Heart right ventricle (tissue), 16 donors: ENCODE measurements at regions not wholly inside any gene's neighbourhood (a gene's known extent, or its start where the extent isn't known, plus 50 kb on each side); places are given as distances from the start of the nearest gene placed in this dataset.

Experiments used
- ATAC-seq, 8 donors: fragments of 200-7000 bp; cut with Tn5 transposase; one replicate each; pipeline ENCODE4 v1.9.1; 2020; ENCODE audit warnings: mild to moderate bottlenecking in 8 of 8, moderate library complexity in 8 of 8, moderate number of reproducible peaks in 1 of 8
- DNase-seq, 2 donors: peaks; one replicate each; pipeline ENCODE4 v3.0.0-alpha.2; 2020
- H3K27ac ChIP-seq, 10 donors: fragments of 200-600 bp; sonication (generic) in 2 of 10; one replicate each; pipeline versions ENCODE4 v1.5.0 to v1.8.0; 2020 to 2022; ENCODE audit warnings: mild to moderate bottlenecking in 3 of 10
- H3K27me3 ChIP-seq, 7 donors: fragments of 200-600 bp; one replicate each; pipeline ENCODE4 v1.8.0; 2021 to 2022; ENCODE audit warnings: mild to moderate bottlenecking in 2 of 7
- H3K36me3 ChIP-seq, 9 donors: fragments of 200-600 bp; sonication (generic) in 1 of 9; one replicate each; pipeline versions ENCODE4 v1.5.0 to v1.8.0; 2020 to 2022; ENCODE audit warnings: mild to moderate bottlenecking in 2 of 9
- H3K4me1 ChIP-seq, 9 donors: fragments of 200-600 bp; sonication (generic) in 1 of 9; one replicate each; pipeline versions ENCODE4 v1.5.0 to v1.8.0; 2020 to 2022; ENCODE audit warnings: mild to moderate bottlenecking in 4 of 9
- H3K4me3 ChIP-seq, 10 donors: fragments of 200-600 bp; sonication (generic) in 2 of 10; one replicate each; pipeline versions ENCODE4 v1.5.0 to v1.8.0; 2020 to 2022; ENCODE audit warnings: mild to moderate bottlenecking in 7 of 10, moderate library complexity in 2 of 10
- H3K9me3 ChIP-seq, 11 donors: fragments of 200-600 bp in 10 of 11; sonication (generic) in 2 of 11; one replicate each; pipeline versions ENCODE4 v1.5.0 to v1.8.0; 2013 to 2022; ENCODE audit warnings: mild to moderate bottlenecking in 2 of 11, control low read depth in 1 of 11, moderate library complexity in 1 of 11
- WGBS, 2 donors: extraction: QIAGEN DNeasy Blood & Tissue Kit; methylation state at CpG; one replicate each; pipeline ENCODE4 v1.1.7; 2013; ENCODE audit warnings: inconsistent platforms in 1 of 2; 5-methylcytosine and 5-hydroxymethylcytosine counted together
- intact Hi-C, 10 donors: fragments of 100-400 bp; cut with DNase I; formaldehyde crosslinking; loops; one replicate each; pipeline versions ENCODE4 v1.11.1 to v1.14.2; 2022
- TF ChIP-seq, protein P1 (sequence below), 9 donors: fragments of 200-600 bp; sonication (generic) in 2 of 9; IDR thresholded peaks; one replicate each; pipeline versions ENCODE4 v1.5.0 to v1.8.0; 2021 to 2022; ENCODE audit warnings: antibody characterized with exemption in 9 of 9, mild to moderate bottlenecking in 5 of 9, moderate library complexity in 1 of 9
- donor health status: Arrhythmogenic right ventricular cardiomyopathy.
- donor health status: ischemic (EF 13 %, LVEDD 7.1; RV severe dilation, severe dysfunction).
- donor health status: healthy with polysubstance abuse.
- donor health status: DM: no; HTN: yes; CAD: no.
- donor health status: DM: no; HTN: no; CAD: no.
- donor health status: ischemic (EF 25% LVEDD 6.9; RV normal size, moderate dysfunction).
- donor health status: ischemic (EF 25% LVEDD 5.7; RV mildly dilated, moderate dysfunction).
- donor health status: healthy.
- donor health status: DM: yes; HTN: yes; CAD: no.
- donor health status: Ischemic cardiomyopathy.
- donor health status: ischemic (EF 35%, LVEDD 5.7; RV mildly dilated, moderate dysfunction).
- donor health status: nonischemic (EF 11% LVEDD 7.7; RV severe dilation, severe dysfunction).
- donor health status: DM: yes; HTN: yes; CAD: no.
- donor health status: PGD.
- donor health status: ischemic (EF 29% LVEDD 5.4; RV normal size, mild dysfunction).
- donor health status: nonischemic (EF 23%, LVEDD 6.1; RV moderate dilation, normal function).

DNA sequence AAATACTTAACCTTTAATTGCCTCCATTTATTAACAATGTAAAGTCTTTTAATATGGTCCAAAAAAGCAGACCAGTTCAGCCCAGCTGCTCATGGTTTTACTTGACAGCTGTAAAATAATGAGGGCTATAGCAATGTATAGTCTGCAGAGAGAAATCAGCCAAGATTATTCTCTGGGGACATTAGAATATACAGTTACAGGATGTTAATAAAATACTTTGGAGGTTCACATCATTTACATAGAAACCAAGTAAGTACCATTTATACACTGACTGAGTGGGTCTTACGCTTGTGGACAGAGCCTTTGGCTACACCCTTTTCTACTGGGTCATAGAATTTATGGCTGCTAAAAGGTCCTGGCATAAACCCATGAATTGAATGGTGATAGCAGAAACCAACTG is 340.7 kb upstream of the CELF2 start:
- Histone ChIP-seq H3K36me3 (no peaks in the 10 kb centered on the region), H3K9me3 (peaks cover 0 to 29% (median 10%) of the 10 kb centered on the region in 11 donors), H3K27me3 (no peaks in the 10 kb centered on the region), H3K4me1 (no peaks in the 10 kb centered on the region), H3K27ac (no peak overlapping the region), H3K4me3 (no peak overlapping the region)
- ATAC-seq (no peak), DNase-seq (no peak)
- intact Hi-C loops: loop anchor here in 9 of 10 donors (2.0 to 10.0 kb wide), 8 partner anchors 232 to 1342 kb away; no protein-coding TSS in a partner anchor
- TF ChIP-seq, protein P1, sequence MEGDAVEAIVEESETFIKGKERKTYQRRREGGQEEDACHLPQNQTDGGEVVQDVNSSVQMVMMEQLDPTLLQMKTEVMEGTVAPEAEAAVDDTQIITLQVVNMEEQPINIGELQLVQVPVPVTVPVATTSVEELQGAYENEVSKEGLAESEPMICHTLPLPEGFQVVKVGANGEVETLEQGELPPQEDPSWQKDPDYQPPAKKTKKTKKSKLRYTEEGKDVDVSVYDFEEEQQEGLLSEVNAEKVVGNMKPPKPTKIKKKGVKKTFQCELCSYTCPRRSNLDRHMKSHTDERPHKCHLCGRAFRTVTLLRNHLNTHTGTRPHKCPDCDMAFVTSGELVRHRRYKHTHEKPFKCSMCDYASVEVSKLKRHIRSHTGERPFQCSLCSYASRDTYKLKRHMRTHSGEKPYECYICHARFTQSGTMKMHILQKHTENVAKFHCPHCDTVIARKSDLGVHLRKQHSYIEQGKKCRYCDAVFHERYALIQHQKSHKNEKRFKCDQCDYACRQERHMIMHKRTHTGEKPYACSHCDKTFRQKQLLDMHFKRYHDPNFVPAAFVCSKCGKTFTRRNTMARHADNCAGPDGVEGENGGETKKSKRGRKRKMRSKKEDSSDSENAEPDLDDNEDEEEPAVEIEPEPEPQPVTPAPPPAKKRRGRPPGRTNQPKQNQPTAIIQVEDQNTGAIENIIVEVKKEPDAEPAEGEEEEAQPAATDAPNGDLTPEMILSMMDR (IDR thresholded peaks at IDR 0.05): no peak
- 97 to 98% methylated on average over 1 of the region's 1 CpG for WGBS, 2 donors

DNA sequence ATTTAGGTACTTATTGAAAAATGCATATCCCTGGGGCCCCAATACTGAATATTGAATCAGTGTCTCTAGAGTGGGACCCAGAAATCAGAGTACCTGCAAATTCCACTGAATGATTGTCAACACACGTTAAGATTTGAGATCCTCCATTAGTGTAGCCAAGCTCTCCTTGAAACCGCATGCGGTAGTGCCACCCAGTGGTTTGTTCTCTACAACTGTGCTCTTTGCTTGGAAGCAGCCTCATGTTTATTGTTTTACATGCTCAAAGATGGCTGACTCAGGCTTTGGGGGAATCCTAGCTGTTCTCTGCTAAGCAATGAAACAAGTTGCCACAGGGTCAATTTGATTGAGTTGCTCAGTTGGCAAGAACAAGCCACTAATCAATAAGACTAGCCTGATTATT is 340.2 kb upstream of the CELF2 start:
- Histone ChIP-seq H3K4me3 (no peak overlapping the region), H3K9me3 (peaks cover 0 to 24% (median 8%) of the 10 kb centered on the region in 11 donors), H3K36me3 (no peaks in the 10 kb centered on the region), H3K27me3 (no peaks in the 10 kb centered on the region), H3K27ac (no peak overlapping the region), H3K4me1 (no peaks in the 10 kb centered on the region)
- TF ChIP-seq, protein P1 (IDR thresholded peaks at IDR 0.05): peak; percentile 22 to 81 (median 69)
- intact Hi-C loops: loop anchor here in 9 of 10 donors (2.0 to 10.0 kb wide), 8 partner anchors 233 to 1343 kb away; no protein-coding TSS in a partner anchor
- 52 to 60% methylated on average over 3 of the region's 3 CpGs for WGBS, 2 donors
- DNase-seq (peak; percentile 57 to 70), ATAC-seq (peak; percentile 75 to 92 (median 84))

DNA sequence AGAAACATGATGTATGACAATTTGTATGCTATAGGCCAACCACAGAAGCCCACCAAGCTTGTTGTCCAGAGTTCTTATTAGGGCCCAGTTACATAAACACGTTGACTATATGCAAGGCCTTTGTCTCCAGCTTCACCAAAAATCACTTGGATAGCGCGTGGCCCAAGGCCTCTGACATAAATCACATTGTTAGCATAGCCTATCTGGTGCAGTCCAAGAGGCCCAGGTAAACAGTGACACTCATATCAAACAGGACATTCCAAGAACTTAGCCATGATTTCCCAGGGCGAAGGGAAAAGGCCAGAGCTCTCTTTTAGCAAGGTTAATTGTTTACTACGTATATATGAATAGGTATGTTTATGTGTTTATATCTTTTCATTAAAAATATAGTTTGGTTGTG is 337.2 kb upstream of the CELF2 start:
- Histone ChIP-seq H3K27me3 (no peaks in the 10 kb centered on the region), H3K27ac (no peak overlapping the region), H3K9me3 (peaks cover 0 to 6% (median 0%) of the 10 kb centered on the region in 11 donors), H3K36me3 (no peaks in the 10 kb centered on the region), H3K4me3 (no peak overlapping the region), H3K4me1 (no peaks in the 10 kb centered on the region)
- intact Hi-C loops: loop anchor here in 1 of 10 donors (10.0 kb wide), 1 partner anchor 456 kb away; no protein-coding TSS in a partner anchor
- 68 to 89% methylated on average over 5 of the region's 5 CpGs for WGBS, 2 donors
- TF ChIP-seq, protein P1 (IDR thresholded peaks at IDR 0.05): no peak
- DNase-seq: no peak
- ATAC-seq: no peak

DNA sequence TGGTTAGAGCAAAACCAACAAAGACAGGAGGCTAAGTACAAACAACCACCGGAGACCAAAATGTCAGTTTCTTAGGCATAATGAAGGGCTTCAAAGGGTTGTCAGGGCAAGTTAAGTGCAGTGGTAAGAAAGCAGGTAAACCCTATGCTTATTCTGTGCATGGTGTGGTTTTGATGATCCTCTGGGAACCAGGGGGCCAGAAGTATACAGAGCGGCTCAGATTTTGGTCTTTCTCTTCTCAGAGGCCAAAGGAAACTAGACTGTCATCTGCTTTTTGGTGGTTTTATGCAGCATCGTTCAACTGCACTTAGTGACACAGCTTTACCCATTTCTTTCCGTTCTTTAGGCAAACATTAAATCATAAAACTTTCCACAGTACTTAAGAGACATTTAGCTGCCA is 332.7 kb upstream of the CELF2 start:
- 89 to 97% methylated on average over 4 of the region's 4 CpGs for WGBS, 2 donors
- ATAC-seq: no peak
- H3K27ac ChIP-seq: no peak overlapping the region
- H3K4me3 ChIP-seq: no peak overlapping the region
- H3K27me3 ChIP-seq: no peaks in the 10 kb centered on the region
- H3K36me3 ChIP-seq: no peaks in the 10 kb centered on the region
- H3K9me3 ChIP-seq: no peaks in the 10 kb centered on the region
- intact Hi-C loops: loop anchor here in 1 of 10 donors (10.0 kb wide), 1 partner anchor 460 kb away; no protein-coding TSS in a partner anchor
- DNase-seq: no peak
- TF ChIP-seq, protein P1 (IDR thresholded peaks at IDR 0.05): no peak
- H3K4me1 ChIP-seq: no peaks in the 10 kb centered on the region
